Neuron (in vitro differentiated cells): ENCODE measurements at regions not wholly inside any gene's neighbourhood (a gene's known extent, or its start where the extent isn't known, plus 50 kb on each side); places are given as distances from the start of the nearest gene placed in this dataset.
"Not testable (repeated sequence)": the region's sequence is repeated elsewhere in the genome, so short reads cannot be mapped to it uniquely, and the experiment has no call there.

Source experiments
- H2AFZ ChIP-seq: one replicate; pipeline ENCODE4 v1.6.1; 2013; ENCODE audit warnings: low read depth, mild to moderate bottlenecking, inconsistent platforms, low read length, moderate library complexity
- H3K27me3 ChIP-seq: one replicate; pipeline ENCODE4 v1.6.1; 2013; ENCODE audit warnings: low read length; ENCODE audit not compliant: insufficient read depth
- H3K36me3 ChIP-seq: one replicate; pipeline ENCODE4 v1.6.1; 2013; ENCODE audit warnings: low read length; ENCODE audit not compliant: insufficient read depth
- H3K4me1 ChIP-seq: one replicate; pipeline ENCODE4 v1.6.1; 2013; ENCODE audit warnings: low read length; ENCODE audit not compliant: insufficient read depth
- H3K4me3 ChIP-seq: 2 replicates; pipeline ENCODE4 v1.5.1; 2013; ENCODE audit warnings: mild to moderate bottlenecking, low read length, moderate library complexity
- H3K9me3 ChIP-seq: one replicate; pipeline ENCODE4 v1.6.1; 2013; ENCODE audit warnings: low read length

DNA sequence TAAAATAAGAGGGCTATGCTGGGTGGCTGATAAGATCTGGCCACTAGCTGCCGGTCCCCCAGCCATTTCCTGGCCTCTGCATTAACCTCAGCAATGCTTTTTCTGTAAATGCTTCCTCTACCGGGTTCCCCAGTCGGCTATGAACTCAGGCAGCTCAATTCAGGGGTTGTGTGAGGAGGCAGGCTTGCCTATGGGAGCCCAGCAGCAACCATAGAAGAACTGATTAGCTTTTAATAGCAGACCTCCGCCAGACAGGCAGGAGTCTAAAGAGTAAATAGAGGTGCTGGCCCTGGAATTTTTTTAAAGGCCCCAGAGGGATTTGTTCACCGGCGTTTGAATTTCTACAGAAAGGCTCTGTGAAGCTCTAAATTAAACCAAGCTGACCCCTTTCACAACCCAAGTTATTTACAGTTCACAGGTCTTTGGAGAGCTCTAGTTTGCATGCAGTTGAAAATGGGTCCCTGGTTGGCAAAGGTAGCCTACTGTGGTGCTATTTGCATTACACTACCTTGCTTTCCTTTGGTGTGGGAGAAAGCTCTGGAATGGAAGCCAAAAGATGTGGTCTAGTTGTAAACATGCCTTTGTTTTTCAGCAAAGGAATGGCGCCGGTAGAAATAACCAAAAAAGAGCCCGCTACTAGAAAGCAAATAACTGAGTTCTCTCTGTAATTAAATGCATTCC, 289.7 kb upstream of the SEMA6A start:
- H3K4me3 ChIP-seq: no peak overlapping the region
- peak overlapping the region; percentile 50 for H2AFZ ChIP-seq
- H3K27me3 ChIP-seq: no peaks in the 10 kb centered on the region
- H3K36me3 ChIP-seq: no peaks in the 10 kb centered on the region
- no peaks in the 10 kb centered on the region for H3K9me3 ChIP-seq
- H3K4me1 ChIP-seq: peaks cover 15% of the 10 kb centered on the region

DNA sequence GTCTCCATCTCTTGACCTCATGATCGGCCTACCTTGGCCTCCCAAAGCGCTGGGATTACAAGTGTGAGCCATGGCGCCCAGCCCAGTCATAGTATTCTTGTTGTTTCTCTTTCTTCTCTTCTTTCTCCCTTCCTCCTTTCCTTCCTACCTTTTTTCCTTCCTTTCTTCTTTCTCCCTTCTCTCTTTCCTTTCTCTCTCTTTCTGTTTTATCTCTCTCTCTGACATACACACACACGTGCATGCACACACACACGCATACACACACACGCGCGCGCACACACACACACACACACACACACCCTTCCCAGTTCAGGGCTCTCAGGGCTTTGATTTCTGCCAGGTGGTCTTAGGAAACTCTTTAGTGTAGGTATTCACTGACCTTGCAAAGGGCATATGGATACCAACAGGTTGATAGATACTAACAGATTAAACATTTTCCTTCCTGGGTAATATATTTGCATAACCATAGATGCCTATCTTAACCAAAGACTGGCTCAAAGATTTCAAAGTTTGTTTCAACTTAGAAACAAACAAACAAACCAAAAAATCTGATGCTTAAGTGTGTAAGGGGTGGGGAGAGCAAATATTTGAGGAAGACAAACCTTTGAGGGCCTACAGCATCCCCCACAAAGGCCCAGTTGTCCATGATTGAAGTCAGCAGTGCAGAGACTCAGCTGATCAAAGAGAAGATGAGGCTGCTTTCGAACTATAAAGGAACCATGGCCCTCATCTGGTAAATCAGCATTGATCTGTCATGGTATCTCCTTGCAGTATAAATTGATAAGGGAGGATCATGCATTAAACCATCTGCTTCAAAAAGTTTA, 288.2 kb upstream of the SEMA6A start:
- Histone ChIP-seq H3K4me3 (no peak overlapping the region), H3K4me1 (peaks cover 17% of the 10 kb centered on the region), H3K36me3 (no peaks in the 10 kb centered on the region), H3K27me3 (no peaks in the 10 kb centered on the region), H3K9me3 (no peaks in the 10 kb centered on the region), H2AFZ (peak overlapping the region; percentile 50)

DNA sequence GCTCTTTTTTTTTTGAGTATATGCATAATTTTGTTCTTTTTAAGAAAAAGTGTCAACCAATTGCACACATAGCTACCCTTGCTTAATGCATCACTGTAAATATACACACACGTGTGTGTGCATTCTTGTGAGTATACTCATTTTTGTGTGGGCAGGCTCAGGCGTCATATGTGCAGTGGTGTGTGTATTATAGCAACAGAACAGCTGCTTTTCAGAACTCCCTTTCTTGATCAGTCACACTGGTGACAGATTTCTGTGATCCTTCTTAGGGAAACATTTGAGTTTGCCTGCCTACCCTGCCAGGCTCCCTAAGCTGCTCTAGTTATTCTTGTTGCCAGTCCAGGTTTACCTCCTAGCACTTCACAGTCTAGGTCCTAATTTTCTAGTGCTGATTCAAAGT, 287.0 kb upstream of the SEMA6A start:
- H3K4me3 ChIP-seq: no peak overlapping the region
- H3K27me3 ChIP-seq: no peaks in the 10 kb centered on the region
- no peaks in the 10 kb centered on the region for H3K36me3 ChIP-seq
- no peaks in the 10 kb centered on the region for H3K9me3 ChIP-seq
- H2AFZ ChIP-seq: no peak overlapping the region
- H3K4me1 ChIP-seq: peaks cover 20% of the 10 kb centered on the region

DNA sequence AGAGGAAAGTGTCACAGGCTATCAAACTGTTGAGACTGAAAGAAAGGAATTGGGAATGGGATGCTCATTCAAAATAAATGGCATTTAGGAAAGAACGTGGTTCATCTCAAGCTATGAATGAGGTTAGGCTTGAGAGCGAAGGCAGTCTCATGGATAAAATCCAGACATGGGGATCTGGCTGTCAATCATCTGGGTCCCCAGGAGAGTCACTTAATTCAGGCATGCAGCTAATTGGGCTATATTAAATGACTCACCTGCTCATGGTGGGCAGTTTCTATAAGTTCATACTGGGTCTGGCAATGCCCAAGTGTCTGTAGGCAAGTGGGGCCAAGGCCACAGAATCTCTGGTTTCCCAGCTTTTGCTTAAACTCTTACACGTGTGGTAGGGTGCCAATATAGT, 286.5 kb upstream of the SEMA6A start:
- Histone ChIP-seq H2AFZ (no peak overlapping the region), H3K9me3 (no peaks in the 10 kb centered on the region), H3K27me3 (no peaks in the 10 kb centered on the region), H3K36me3 (no peaks in the 10 kb centered on the region), H3K4me3 (no peak overlapping the region), H3K4me1 (peaks cover 26% of the 10 kb centered on the region)

DNA sequence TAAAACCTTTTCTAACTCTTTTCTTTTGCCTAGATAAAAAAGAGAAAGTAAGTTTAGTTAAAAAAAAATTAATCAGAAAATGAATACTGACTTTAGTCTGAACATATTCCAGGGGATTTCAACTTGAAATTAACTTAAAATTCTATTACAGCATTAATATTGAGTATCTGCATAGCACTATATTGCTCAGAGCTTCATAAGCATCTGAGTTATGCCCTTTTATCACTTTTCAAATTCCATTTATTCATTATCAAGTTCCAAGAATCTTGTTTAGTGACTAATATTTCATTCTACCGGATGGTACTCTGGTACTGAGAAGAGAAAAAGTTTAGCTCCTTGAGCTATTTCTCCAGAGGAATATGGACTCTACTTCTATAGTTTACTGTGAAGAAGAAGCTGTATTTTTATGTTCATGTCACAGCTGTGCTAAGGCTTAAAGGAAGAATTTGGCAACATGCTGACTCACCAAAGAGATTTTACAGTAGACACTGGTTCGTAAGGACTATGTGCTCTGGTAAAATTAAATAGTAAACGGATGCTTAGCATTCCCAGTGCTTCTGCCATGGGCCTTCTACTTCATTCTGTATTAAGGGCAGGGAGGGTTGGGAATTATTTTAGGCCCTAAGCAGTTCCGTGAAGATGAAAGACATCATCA, 285.2 kb upstream of the SEMA6A start:
- H3K9me3 ChIP-seq: no peaks in the 10 kb centered on the region
- H3K4me3 ChIP-seq: no peak overlapping the region
- H3K36me3 ChIP-seq: no peaks in the 10 kb centered on the region
- H3K27me3 ChIP-seq: no peaks in the 10 kb centered on the region
- peaks cover 27% of the 10 kb centered on the region for H3K4me1 ChIP-seq
- H2AFZ ChIP-seq: no peak overlapping the region

DNA sequence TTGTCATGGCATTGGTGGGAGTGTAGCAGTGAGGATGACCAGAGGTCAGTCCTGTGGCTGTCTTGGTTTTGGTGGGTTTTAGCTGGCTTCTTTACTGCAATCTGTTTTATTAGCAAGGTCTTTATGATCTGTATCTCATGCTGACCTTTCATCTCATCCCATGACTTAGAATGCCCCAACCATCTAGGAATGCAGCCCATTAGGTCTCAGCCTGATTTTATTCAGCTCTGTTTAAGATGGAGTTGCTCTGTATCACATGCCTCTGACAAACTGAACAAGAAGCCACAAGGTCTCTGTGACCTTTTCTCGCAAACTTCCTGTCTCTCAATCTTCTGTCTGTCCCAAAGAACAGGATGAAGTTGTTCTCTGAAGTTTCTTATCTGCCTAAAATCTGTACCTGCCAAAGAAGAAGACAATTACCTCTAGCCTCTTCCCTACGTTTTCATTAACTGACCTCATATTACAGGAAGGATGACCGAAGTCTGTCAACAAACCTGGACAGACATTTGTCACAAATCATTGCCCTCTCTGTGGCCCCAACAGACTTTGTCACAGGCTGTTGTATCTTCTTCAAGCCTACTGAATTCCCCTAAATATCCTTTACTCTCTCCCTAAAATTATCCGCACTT, 284.2 kb upstream of the SEMA6A start:
- H3K36me3 ChIP-seq: no peaks in the 10 kb centered on the region
- H3K9me3 ChIP-seq: no peaks in the 10 kb centered on the region
- H2AFZ ChIP-seq: no peak overlapping the region
- H3K4me3 ChIP-seq: no peak overlapping the region
- H3K27me3 ChIP-seq: no peaks in the 10 kb centered on the region
- H3K4me1 ChIP-seq: peaks cover 18% of the 10 kb centered on the region

DNA sequence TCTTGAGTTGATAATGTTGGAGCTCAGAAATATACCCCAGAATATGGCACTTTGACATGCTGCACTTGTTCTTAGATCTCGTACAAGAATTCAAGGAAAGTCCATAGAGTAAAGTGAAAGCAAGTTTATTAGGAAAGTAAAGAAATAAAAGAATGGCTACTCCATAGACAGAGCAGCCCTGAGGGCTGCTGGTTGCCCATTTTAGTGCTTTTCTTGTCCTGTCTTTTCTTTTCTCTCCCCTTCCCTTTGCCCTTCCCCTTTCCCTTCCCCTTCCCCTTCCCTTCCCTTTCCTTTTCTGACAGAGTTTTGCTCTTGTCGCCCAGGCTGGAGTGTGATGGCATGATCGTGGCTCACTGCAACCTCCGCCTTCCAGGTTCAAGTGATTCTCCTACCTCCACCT, 283.4 kb upstream of the SEMA6A start:
- not testable (repeated sequence) for H3K36me3 ChIP-seq, H2AFZ ChIP-seq

DNA sequence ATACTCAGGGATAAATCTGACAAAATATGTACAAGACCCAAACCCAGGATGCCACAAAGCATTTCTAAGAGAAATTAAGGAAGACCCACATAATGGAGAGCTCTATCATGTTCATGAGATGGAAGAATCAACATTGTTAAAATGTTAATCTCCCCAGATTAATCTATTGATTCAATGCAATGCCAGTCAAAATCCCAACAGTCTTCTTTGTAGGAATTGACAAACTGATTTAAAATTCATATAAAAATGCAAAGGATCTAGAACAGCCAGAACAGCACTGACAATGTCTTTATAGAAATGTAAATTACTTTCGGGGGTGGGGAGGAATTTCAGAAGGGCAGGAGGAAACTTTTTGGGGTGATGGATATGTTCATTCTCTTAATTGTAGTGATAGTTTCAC, 281.6 kb upstream of the SEMA6A start:
- no peaks in the 10 kb centered on the region for H3K27me3 ChIP-seq
- no peak overlapping the region for H3K4me3 ChIP-seq
- no peak overlapping the region for H2AFZ ChIP-seq
- peaks cover 15% of the 10 kb centered on the region for H3K4me1 ChIP-seq
- no peaks in the 10 kb centered on the region for H3K9me3 ChIP-seq
- H3K36me3 ChIP-seq: no peaks in the 10 kb centered on the region

More for the DNA sequence above, 283.4 kb upstream of the SEMA6A start:
- H3K9me3 ChIP-seq, H3K27me3 ChIP-seq, H3K4me3 ChIP-seq: not testable (repeated sequence)
- peaks cover 15% of the 10 kb centered on the region for H3K4me1 ChIP-seq

DNA sequence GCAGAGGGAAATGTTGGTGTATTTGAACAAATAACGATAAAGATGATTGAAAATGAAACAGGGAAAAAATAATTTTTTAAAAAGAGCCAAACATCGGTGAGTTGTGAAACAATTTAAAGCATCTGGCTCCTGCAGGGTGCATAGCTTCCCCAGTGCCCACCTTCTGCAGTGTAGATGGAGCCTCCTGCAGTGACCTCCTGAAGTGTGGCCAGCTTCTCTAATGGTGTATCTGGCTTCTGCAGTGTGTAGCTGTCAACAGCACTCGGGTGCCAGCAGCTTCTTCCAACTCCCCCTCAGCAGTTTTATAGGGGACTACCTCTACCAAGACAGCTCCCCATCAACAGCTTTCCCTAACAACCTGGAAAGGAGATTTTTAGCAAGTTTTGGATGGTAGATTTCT, 279.4 kb upstream of the SEMA6A start:
- no peaks in the 10 kb centered on the region for H3K36me3 ChIP-seq
- no peak overlapping the region for H3K4me3 ChIP-seq
- H2AFZ ChIP-seq: no peak overlapping the region
- no peaks in the 10 kb centered on the region for H3K9me3 ChIP-seq
- H3K4me1 ChIP-seq: peaks cover 15% of the 10 kb centered on the region
- no peaks in the 10 kb centered on the region for H3K27me3 ChIP-seq

DNA sequence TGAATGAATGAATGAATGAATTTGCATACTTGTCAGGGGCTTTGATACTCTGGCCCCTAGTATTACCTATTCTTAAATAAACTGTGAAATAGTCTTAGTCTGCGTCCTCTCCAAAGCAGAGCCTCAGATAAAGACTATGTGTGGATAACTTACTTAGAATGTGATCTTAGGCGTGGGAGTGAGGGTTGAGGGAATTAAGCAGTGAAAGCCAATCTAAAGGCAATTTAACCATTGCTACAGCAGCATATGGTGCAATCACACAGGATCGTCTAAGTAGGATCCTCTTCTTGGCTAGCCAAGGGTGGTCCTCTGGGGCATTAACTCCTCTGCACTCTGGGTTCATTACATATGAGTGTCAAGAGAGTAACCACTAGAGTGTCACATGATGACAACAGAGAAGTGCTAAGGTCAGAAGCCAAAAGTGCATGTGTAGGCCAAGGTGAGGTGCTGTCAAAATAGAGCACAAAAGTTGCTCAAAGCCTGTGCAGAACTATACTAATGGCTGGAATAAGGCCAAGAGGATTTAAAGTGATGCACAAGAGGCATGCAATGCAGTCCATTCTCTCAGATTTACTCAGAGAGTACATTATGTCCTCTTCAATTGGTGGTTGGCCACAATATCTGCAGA, 274.4 kb upstream of the SEMA6A start:
- H3K36me3 ChIP-seq: no peaks in the 10 kb centered on the region
- H3K4me3 ChIP-seq: no peak overlapping the region
- peaks cover 11% of the 10 kb centered on the region for H3K4me1 ChIP-seq
- H3K27me3 ChIP-seq: no peaks in the 10 kb centered on the region
- H2AFZ ChIP-seq: no peak overlapping the region
- H3K9me3 ChIP-seq: no peaks in the 10 kb centered on the region

DNA sequence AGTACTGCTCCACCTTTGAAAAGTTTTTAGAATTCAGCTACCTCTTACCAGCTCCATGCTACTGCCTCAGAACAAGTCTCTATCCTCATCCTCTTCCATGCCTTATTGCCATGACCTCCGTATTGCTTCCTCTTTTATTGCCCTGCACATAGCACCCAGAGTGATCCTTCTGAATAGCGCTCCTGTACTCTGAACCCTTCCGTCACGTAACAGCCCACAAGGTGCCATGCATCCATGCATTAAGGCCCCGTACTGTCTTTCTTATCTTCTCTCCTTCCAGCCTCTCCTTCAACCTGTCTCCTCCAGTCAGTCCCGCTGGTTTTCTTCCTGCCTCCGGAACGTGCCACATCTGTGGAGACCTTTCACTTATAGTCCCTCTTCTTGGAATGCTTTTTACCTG, 273.3 kb upstream of the SEMA6A start:
- no peaks in the 10 kb centered on the region for H3K27me3 ChIP-seq
- H3K36me3 ChIP-seq: no peaks in the 10 kb centered on the region

DNA sequence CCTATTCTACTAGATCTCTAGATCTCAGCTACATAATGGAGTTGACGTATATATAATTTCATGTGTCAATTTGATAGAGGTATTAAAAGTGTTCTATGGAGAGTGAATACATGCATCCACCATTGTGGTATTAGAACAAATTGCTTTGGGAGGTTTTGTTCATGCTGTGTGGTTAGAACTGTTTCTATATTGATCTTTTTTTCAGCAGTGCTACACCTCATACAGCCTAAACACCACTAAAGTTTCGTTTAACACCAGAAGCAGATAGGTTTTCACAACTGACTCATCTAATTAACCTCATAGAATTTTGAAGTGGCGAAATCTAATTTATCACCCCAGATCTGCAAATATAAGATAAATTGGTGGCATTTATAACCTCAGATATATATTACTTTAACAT, 269.4 kb upstream of the SEMA6A start:
- Histone ChIP-seq H3K36me3 (no peaks in the 10 kb centered on the region), H3K4me1 (peaks cover 11% of the 10 kb centered on the region), H3K9me3 (no peaks in the 10 kb centered on the region), H3K4me3 (no peak overlapping the region), H3K27me3 (no peaks in the 10 kb centered on the region), H2AFZ (no peak overlapping the region)

More for the DNA sequence above, 273.3 kb upstream of the SEMA6A start:
- no peak overlapping the region for H3K4me3 ChIP-seq
- H2AFZ ChIP-seq: no peak overlapping the region
- no peaks in the 10 kb centered on the region for H3K9me3 ChIP-seq
- peaks cover 11% of the 10 kb centered on the region for H3K4me1 ChIP-seq
